ENCODE measurements at regions not wholly inside any gene's neighbourhood (a gene's known extent, or its start where the extent isn't known, plus 50 kb on each side); places are given as distances from the start of the nearest gene placed in this dataset.

GRCh38 chr9:84500826-84501225, 160.3 kb upstream of the SLC28A3 start:
- H3K4me3 ChIP-seq (ENCODE audit: low read length): no peak overlapping the region
- H3K9me3 ChIP-seq (ENCODE audit: control insufficient read depth, insufficient read depth, low read length): no peaks in the 10 kb centered on the region
- no peaks in the 10 kb centered on the region for H3K36me3 Mint-ChIP-seq
- H3K4me3 Mint-ChIP-seq: no peak overlapping the region
- peaks cover 0 to 13% of the 10 kb centered on the region in 2 donors for H3K4me1 Mint-ChIP-seq
- WGBS (ENCODE audit: insufficient coverage): 88% methylated on average over 3 of the region's 3 CpGs
- TF ChIP-seq CTCF (IDR thresholded peaks at IDR 0.05): no peak
- ATAC-seq (no peak), DNase-seq (no peak)
- peaks cover 8 to 21% of the 10 kb centered on the region in 2 donors for H3K27me3 Mint-ChIP-seq (ENCODE audit: low read depth in 2 of 2)
- intact Hi-C loops (cut with micrococcal nuclease): no loop called here
- H3K27me3 ChIP-seq (ENCODE audit: control insufficient read depth, insufficient read depth, low read length): peaks cover 1% of the 10 kb centered on the region
- H3K27ac Mint-ChIP-seq: no peak overlapping the region
- peaks cover 3% of the 10 kb centered on the region for H3K4me1 ChIP-seq (ENCODE audit: control insufficient read depth, insufficient read depth, low read length)
- no peaks in the 10 kb centered on the region for H3K9me3 Mint-ChIP-seq
- H3K27ac ChIP-seq (ENCODE audit: low read length): no peak overlapping the region
- H3K36me3 ChIP-seq (ENCODE audit: control insufficient read depth, insufficient read depth, low read length): no peaks in the 10 kb centered on the region

- no peak overlapping the region for H3K4me3 ChIP-seq (ENCODE audit: low read length)
- peaks cover 0 to 13% of the 10 kb centered on the region in 2 donors for H3K4me1 Mint-ChIP-seq
- no peaks in the 10 kb centered on the region for H3K36me3 Mint-ChIP-seq
- H3K27me3 Mint-ChIP-seq (ENCODE audit: low read depth in 2 of 2): peaks cover 8 to 21% of the 10 kb centered on the region in 2 donors
- TF ChIP-seq CTCF (IDR thresholded peaks at IDR 0.05): no peak
- intact Hi-C loops (cut with micrococcal nuclease): no loop called here
- H3K27me3 ChIP-seq (ENCODE audit: control insufficient read depth, insufficient read depth, low read length): no peaks in the 10 kb centered on the region
- H3K4me1 ChIP-seq (ENCODE audit: control insufficient read depth, insufficient read depth, low read length): peaks cover 3% of the 10 kb centered on the region
- no peaks in the 10 kb centered on the region for H3K36me3 ChIP-seq (ENCODE audit: control insufficient read depth, insufficient read depth, low read length)
- H3K9me3 ChIP-seq (ENCODE audit: control insufficient read depth, insufficient read depth, low read length): no peaks in the 10 kb centered on the region
- DNase-seq (no peak), ATAC-seq (no peak)
- no peak overlapping the region for H3K27ac ChIP-seq (ENCODE audit: low read length)
- H3K4me3 Mint-ChIP-seq: no peak overlapping the region
- H3K27ac Mint-ChIP-seq: no peak overlapping the region
- no peaks in the 10 kb centered on the region for H3K9me3 Mint-ChIP-seq
These were observed 161.0 kb upstream of the SLC28A3 start for GRCh38 chr9:84501587-84501986.

- peaks cover 0 to 13% of the 10 kb centered on the region in 2 donors for H3K4me1 Mint-ChIP-seq
- no peaks in the 10 kb centered on the region for H3K36me3 Mint-ChIP-seq
- no peak overlapping the region for H3K4me3 Mint-ChIP-seq
- peaks cover 7 to 21% of the 10 kb centered on the region in 2 donors for H3K27me3 Mint-ChIP-seq (ENCODE audit: low read depth in 2 of 2)
- H3K36me3 ChIP-seq (ENCODE audit: control insufficient read depth, insufficient read depth, low read length): no peaks in the 10 kb centered on the region
- H3K9me3 ChIP-seq (ENCODE audit: control insufficient read depth, insufficient read depth, low read length): no peaks in the 10 kb centered on the region
- TF ChIP-seq CTCF (IDR thresholded peaks at IDR 0.05): no peak
- no peak for DNase-seq
- no peaks in the 10 kb centered on the region for H3K27me3 ChIP-seq (ENCODE audit: control insufficient read depth, insufficient read depth, low read length)
- no peak overlapping the region for H3K4me3 ChIP-seq (ENCODE audit: low read length)
- no peaks in the 10 kb centered on the region for H3K9me3 Mint-ChIP-seq
- no peak for ATAC-seq
- intact Hi-C loops (cut with micrococcal nuclease): no loop called here
- no peak overlapping the region for H3K27ac ChIP-seq (ENCODE audit: low read length)
- no peak overlapping the region for H3K27ac Mint-ChIP-seq
- H3K4me1 ChIP-seq (ENCODE audit: control insufficient read depth, insufficient read depth, low read length): peaks cover 3% of the 10 kb centered on the region
These were observed 161.5 kb upstream of the SLC28A3 start for GRCh38 chr9:84502066-84502465.

GRCh38 chr9:84504360-84504759, 163.8 kb upstream of the SLC28A3 start:
- no peaks in the 10 kb centered on the region for H3K9me3 ChIP-seq (ENCODE audit: control insufficient read depth, insufficient read depth, low read length)
- Mint-ChIP-seq H3K4me1 (peaks cover 0 to 13% of the 10 kb centered on the region in 2 donors), H3K27ac (no peak overlapping the region), H3K27me3 (ENCODE audit: low read depth in 2 of 2) (peaks cover 10 to 21% of the 10 kb centered on the region in 2 donors), H3K9me3 (no peaks in the 10 kb centered on the region), H3K4me3 (no peak overlapping the region), H3K36me3 (no peaks in the 10 kb centered on the region)
- intact Hi-C loops (cut with micrococcal nuclease): no loop called here
- H3K27ac ChIP-seq (ENCODE audit: low read length): no peak overlapping the region
- no peaks in the 10 kb centered on the region for H3K27me3 ChIP-seq (ENCODE audit: control insufficient read depth, insufficient read depth, low read length)
- WGBS (ENCODE audit: insufficient coverage): 88% methylated on average over 2 of the region's 2 CpGs
- H3K4me1 ChIP-seq (ENCODE audit: control insufficient read depth, insufficient read depth, low read length): peaks cover 3% of the 10 kb centered on the region
- DNase-seq (no peak), ATAC-seq (no peak)
- no peak overlapping the region for H3K4me3 ChIP-seq (ENCODE audit: low read length)
- no peaks in the 10 kb centered on the region for H3K36me3 ChIP-seq (ENCODE audit: control insufficient read depth, insufficient read depth, low read length)
- TF ChIP-seq CTCF (IDR thresholded peaks at IDR 0.05): no peak

Data from natural killer cell (primary cell).